ENCODE measurements at regions not wholly inside any gene's neighbourhood (a gene's known extent, or its start where the extent isn't known, plus 50 kb on each side); places are given as distances from the start of the nearest gene placed in this dataset.

DNA sequence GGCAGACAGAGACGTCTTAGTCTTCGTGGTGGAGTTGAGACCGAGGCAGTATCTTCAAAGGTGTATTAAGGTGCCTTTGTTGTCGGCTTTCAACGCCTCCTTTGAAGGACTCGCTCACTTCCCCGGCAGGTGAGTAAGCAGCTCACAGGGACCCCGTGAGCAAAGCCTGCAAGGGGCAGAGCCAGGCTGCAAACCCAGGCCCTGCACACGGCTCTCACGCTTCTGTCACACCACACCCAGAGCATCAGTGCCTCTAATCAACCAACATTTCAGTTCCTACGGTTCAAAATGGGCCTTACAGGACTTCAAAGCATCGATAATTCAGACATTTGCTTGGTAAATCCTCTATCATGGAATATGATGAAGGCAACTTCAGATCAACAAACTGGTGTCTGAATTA lies 64.8 kb upstream of the INSIG1 start:
- intact Hi-C loops (cut with DNase I; ENCODE audit: low total_unique reads), result no loop called here
- no peak for TF ChIP-seq POLR2A (IDR thresholded peaks at IDR 0.05)
- TF ChIP-seq, protein P1, sequence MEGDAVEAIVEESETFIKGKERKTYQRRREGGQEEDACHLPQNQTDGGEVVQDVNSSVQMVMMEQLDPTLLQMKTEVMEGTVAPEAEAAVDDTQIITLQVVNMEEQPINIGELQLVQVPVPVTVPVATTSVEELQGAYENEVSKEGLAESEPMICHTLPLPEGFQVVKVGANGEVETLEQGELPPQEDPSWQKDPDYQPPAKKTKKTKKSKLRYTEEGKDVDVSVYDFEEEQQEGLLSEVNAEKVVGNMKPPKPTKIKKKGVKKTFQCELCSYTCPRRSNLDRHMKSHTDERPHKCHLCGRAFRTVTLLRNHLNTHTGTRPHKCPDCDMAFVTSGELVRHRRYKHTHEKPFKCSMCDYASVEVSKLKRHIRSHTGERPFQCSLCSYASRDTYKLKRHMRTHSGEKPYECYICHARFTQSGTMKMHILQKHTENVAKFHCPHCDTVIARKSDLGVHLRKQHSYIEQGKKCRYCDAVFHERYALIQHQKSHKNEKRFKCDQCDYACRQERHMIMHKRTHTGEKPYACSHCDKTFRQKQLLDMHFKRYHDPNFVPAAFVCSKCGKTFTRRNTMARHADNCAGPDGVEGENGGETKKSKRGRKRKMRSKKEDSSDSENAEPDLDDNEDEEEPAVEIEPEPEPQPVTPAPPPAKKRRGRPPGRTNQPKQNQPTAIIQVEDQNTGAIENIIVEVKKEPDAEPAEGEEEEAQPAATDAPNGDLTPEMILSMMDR (IDR thresholded peaks at IDR 0.05), result no peak
- 73 to 78% methylated on average over 12 of the region's 12 CpGs for WGBS, 2 donors
- no peak overlapping the region for H3K4me3 ChIP-seq (ENCODE audit: low read depth, poor library complexity, severe bottlenecking)
- DNase-seq (ENCODE audit: low spot score in 2 of 2), result no peak

DNA sequence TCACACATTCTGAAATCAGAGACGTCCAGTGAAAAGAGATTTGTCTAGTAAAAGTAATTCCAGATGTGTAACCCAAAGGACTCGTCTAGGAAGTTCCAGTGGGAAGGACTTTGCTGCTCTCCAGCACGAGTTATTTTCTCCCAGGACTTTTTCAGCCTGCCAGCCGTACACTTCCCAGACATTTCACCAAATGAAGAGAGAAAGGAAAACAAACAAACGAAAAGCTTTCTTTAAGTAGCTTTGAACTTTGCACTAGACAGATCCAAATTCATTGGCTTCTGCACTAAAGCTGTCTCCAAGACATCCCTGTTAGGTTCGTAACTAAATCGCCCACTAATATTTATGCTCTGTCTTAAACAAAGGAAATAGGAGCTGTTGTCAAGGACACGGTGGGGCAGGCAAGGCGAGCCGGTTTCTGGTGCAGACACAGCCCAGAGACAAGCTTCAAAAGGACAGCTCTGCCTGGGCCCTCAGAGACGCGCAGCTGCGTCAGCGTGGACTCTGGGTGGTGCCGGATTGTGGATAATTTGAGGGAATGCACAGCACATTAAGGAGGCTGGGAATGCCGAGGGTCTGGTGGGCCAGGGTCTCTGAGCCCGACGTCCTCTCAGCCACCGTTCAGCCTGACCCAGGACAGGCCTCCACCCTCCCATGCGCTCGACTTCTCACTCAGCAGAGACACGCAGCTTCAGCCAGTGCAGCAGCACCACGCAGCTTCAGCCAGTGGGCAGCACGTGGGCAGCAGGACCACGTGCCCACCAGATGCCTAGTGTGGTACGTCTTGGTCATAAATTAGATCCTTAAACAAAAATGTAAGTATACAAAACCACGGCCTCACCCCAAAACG lies 64.1 kb upstream of the INSIG1 start:
- TF ChIP-seq, protein P1 (IDR thresholded peaks at IDR 0.05), result no peak
- no peak for TF ChIP-seq POLR2A (IDR thresholded peaks at IDR 0.05)
- WGBS, 2 donors, result 59 to 62% methylated on average over 28 of the region's 28 CpGs
- intact Hi-C loops (cut with DNase I; ENCODE audit: low total_unique reads), result no loop called here
- no peak for DNase-seq (ENCODE audit: low spot score in 2 of 2)
- no peak overlapping the region for H3K4me3 ChIP-seq (ENCODE audit: low read depth, poor library complexity, severe bottlenecking)

DNA sequence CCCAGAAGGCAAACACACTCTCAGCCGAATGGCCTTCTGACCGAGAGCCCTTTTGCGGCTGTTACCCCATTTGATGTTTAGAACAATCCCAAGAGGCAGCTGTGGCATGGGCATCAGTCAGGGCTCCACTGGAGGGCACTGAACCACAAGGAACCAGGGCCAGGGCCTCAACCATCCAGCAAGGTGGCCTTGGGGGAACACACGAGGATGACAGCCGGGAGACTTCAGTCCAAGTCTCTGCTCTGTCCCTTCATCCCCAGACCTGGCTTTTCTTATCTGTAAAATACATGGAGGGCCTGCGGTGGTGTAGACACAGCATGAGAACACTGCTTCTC lies 63.6 kb upstream of the INSIG1 start:
- 85 to 99% methylated on average over 6 of the region's 6 CpGs for WGBS, 2 donors
- DNase-seq (ENCODE audit: low spot score in 2 of 2), result no peak
- H3K4me3 ChIP-seq (ENCODE audit: low read depth, poor library complexity, severe bottlenecking), result no peak overlapping the region
- intact Hi-C loops (cut with DNase I; ENCODE audit: low total_unique reads), result no loop called here
- TF ChIP-seq POLR2A (IDR thresholded peaks at IDR 0.05), result no peak
- TF ChIP-seq, protein P1 (IDR thresholded peaks at IDR 0.05), result no peak

DNA sequence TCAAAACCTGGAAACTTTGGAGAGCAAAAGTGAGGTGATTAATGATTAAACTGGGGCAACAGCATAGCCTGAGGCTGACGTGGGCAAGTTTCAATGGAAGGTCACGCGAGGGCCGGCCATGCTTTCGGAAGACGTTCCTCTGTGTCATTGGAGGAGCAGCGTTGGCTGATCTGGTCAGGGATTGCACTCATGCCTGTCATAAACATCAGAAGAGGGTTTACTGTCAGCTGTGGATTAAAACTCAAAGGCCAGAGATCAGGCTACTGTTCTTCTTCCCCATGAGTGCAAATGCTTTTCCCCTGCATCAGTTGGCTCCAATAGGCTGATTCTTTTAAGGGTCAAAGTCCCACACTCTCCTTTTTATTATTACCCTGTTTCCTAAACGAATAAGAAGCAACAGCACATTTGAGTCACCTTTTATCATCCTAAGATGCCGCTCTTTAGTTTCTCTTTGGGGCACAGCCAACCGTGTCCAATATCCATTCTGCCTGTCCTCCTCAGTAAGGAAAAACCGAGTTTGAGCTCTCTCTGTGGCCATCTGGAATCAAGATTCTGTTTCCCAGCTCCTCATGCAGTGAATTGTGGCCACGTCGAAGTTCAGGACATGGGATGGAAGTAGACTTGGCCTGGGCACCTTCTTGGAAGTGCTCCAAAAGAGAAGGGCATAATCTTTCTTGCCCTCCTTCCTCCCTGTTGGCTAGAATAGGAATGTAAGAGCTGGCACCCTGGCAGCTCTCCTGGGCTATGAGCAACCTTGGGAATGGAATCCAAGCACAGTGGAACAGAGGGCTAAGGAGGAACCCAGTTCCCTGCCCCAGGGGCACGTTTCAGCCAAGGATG lies 62.5 kb upstream of the INSIG1 start:
- DNase-seq (ENCODE audit: low spot score in 2 of 2), result no peak
- no peak overlapping the region for H3K4me3 ChIP-seq (ENCODE audit: low read depth, poor library complexity, severe bottlenecking)
- intact Hi-C loops (cut with DNase I; ENCODE audit: low total_unique reads), result no loop called here
- WGBS, 2 donors, result 84 to 87% methylated on average over 14 of the region's 14 CpGs
- TF ChIP-seq, protein P1 (IDR thresholded peaks at IDR 0.05), result no peak
- TF ChIP-seq POLR2A (IDR thresholded peaks at IDR 0.05), result no peak

DNA sequence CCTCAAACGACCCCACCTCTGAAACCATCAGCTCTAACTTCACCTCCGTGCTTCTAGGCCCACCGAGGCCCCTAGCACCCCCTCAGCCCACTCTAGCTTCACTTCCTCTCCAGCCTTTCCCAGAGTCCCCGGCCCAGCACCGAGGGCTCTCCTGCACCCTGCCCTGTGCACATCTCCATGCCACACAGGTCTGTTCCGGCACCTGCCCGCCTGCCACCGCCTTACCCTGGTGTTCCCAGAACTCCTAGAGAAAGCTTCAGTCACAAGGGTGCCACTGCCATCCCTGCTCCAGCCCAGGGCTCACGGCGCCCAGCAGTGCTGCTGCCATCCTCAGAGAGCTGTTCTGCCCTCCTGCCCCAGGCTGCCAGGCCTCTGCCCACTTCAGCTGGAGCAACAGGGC lies 61.3 kb upstream of the INSIG1 start:
- intact Hi-C loops (cut with DNase I; ENCODE audit: low total_unique reads), result no loop called here
- no peak for DNase-seq (ENCODE audit: low spot score in 2 of 2)
- H3K4me3 ChIP-seq (ENCODE audit: low read depth, poor library complexity, severe bottlenecking), result no peak overlapping the region
- TF ChIP-seq, protein P1 (IDR thresholded peaks at IDR 0.05), result no peak
- no peak for TF ChIP-seq POLR2A (IDR thresholded peaks at IDR 0.05)
- WGBS, 2 donors, result 85 to 91% methylated on average over 10 of the region's 10 CpGs

All from lower leg skin (tissue), 4 donors.